HG03159 (cell line): ENCODE measurements at regions not wholly inside any gene's neighbourhood (a gene's known extent, or its start where the extent isn't known, plus 50 kb on each side); places are given as distances from the start of the nearest gene placed in this dataset.

Experiments used
- ATAC-seq: cut with Tn5 transposase; IDR thresholded peaks from one replicate; pipeline ENCODE4 v1.9.1; 2021; ENCODE audit warnings: mild to moderate bottlenecking, moderate library complexity; ENCODE audit not compliant: unreplicated experiment

GRCh38 chr6:4563156-4563555, 213.0 kb upstream of the CDYL start:
- ATAC-seq = no peak

GRCh38 chr6:4561773-4562400, 214.3 kb upstream of the CDYL start:
- ATAC-seq = no peak

GRCh38 chr6:4561078-4561435, 215.1 kb upstream of the CDYL start:
- ATAC-seq = no peak

GRCh38 chr6:4560221-4561077, 215.8 kb upstream of the CDYL start:
- ATAC-seq = no peak

- no peak for ATAC-seq
These were observed 216.8 kb upstream of the CDYL start for GRCh38 chr6:4559281-4559875.

GRCh38 chr6:4554645-4555044, 221.6 kb upstream of the CDYL start:
- ATAC-seq = no peak

GRCh38 chr6:4553387-4553786, 222.8 kb upstream of the CDYL start:
- ATAC-seq = no peak

GRCh38 chr6:4550227-4550597, 226.0 kb upstream of the CDYL start:
- no peak for ATAC-seq

- ATAC-seq = no peak
These were observed 226.5 kb upstream of the CDYL start for GRCh38 chr6:4549556-4550226.

- no peak for ATAC-seq
These were observed 230.3 kb upstream of the CDYL start for GRCh38 chr6:4545893-4546292.

GRCh38 chr6:4543596-4543995, 232.6 kb upstream of the CDYL start:
- ATAC-seq = no peak

- no peak for ATAC-seq
These were observed 242.6 kb upstream of the CDYL start for GRCh38 chr6:4533576-4533975.

GRCh38 chr6:4531406-4531805, 244.8 kb upstream of the CDYL start:
- no peak for ATAC-seq

GRCh38 chr6:4522453-4522852, 253.8 kb upstream of the CDYL start:
- ATAC-seq = no peak

GRCh38 chr6:4521070-4521469, 255.1 kb upstream of the CDYL start:
- ATAC-seq = no peak

- no peak for ATAC-seq
These were observed 257.7 kb upstream of the CDYL start for GRCh38 chr6:4518506-4518905.

GRCh38 chr6:4516206-4516605, 260.0 kb upstream of the CDYL start:
- ATAC-seq = no peak

GRCh38 chr6:4513561-4513960, 262.6 kb upstream of the CDYL start:
- ATAC-seq = no peak

GRCh38 chr6:4512051-4512471, 264.1 kb upstream of the CDYL start:
- no peak for ATAC-seq

- ATAC-seq = no peak
These were observed 264.6 kb upstream of the CDYL start for GRCh38 chr6:4511641-4512020.

GRCh38 chr6:4510906-4511640, 265.1 kb upstream of the CDYL start:
- no peak for ATAC-seq
